ENCODE measurements at regions not wholly inside any gene's neighbourhood (a gene's known extent, or its start where the extent isn't known, plus 50 kb on each side); places are given as distances from the start of the nearest gene placed in this dataset.
A peak's percentile ranks its signal among the peaks of the same experiment; 100 is the strongest.

- no peak for DNase-seq
Observed at GRCh38 chr4:153109296-153109849, 94.9 kb upstream of the TRIM2 start.

GRCh38 chr4:153110739-153111138 is 93.5 kb upstream of the TRIM2 start:
- DNase-seq, result no peak

DNA sequence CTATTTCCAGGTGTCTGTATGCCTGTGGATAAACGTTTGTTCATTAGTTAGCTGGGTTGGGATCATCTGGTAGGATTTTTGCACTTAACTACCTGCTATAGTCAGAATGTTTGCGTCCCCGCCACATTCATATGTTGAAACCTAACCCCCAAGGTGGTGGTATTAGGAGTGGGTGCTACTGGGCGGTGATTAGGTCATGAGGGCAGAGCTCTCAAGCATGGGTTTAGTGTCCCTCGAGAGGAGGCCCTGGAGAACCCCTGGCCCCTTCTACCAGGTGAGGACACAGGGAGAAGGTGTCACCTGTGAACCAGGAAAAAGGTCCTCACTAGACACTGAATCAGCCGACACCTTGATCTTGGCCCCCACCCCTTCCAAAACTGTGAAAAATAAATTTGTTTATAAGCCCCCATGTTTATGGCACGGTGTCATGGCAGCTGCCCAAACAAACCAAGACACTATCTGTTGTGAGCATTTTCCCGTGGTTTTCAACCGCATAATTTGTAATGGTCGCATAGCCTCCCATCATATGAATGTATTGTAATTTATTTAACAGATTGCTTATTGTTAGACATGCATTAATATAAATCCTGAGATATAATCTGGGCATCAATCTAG is 92.7 kb upstream of the TRIM2 start:
- no peak for DNase-seq

DNA sequence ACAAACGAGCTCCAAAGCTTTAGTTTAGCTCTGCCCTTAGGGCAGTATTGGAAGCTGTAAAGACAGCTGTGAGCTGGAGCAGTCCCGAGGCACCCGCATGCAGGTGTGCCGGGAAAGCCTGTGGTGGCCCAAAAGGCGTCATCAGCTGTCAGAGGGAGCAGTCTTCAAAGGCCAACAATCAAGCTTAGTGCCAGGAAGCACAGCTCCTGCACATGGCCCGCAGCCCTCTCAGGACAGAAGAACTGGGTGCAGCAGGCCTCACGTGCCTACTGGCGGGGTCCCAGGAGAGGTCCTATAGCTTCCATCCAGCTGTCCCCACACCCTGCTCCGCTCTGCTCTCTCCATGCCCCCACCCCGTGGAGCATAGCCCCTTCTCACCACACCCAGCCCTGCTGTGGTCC is 92.2 kb upstream of the TRIM2 start:
- no peak for DNase-seq

- DNase-seq, result no peak
Observed at GRCh38 chr4:153113061-153113837, 91.0 kb upstream of the TRIM2 start.

DNA sequence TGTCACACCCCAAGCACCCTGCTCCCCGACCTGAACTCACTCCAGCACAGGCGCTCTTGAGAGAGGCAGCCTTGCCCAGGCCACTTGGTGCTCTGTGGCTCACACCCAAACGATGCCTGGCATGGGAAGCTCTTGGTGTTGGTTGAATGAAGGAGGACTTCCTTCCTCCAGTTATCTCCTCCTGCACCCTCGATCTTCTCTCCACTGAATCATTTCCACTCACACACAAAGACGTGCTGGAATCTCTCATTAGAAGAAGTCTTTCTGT is 90.5 kb upstream of the TRIM2 start:
- no peak for DNase-seq

- no peak for DNase-seq
Observed at GRCh38 chr4:153114771-153115321, 89.4 kb upstream of the TRIM2 start.

DNA sequence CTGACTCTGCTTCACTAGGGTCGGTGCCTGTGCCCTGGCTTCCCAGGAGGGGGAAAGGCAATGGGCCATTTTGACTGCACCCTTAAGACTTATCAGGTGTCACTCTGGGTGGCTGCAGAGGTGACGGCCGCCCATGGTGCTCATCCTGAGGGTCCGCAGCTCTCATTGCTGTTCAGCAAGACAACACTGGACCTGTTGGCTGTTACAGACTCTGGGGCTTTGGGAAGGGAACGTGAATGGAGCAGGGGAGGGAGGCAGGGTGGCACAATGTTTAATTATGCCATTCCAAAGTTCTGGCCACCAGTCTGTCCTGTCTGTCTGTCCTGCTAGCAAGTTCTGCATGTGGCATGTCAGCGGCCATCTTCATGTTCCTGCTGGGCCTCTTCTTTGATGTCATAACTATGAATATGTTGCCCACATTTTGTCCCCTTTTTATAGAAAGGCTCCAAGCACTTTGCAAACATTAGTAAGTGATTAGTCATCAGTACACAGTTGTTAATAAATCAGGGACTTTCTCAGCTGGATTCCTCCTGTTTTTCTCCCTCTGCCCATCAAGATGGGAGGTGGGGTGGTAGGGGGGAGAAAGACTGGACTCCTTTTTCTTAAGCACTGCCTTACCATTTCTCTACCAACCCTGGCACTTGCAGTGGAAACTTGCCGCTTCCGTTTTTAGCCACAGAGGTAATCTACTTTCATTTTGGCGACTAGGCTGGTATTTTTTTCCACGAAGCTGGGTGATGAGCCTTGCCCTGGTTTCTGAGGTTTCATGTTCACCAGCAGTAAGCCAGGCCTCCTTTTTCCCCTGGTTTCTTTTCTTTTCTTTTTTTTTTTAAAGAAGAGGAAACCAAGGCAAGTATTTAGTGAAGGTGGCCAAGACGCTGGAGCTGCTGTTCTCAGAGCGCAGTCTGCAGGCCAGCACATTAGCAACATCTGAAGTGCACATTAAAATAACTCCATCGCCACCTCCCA is 88.6 kb upstream of the TRIM2 start:
- no peak for DNase-seq

DNA sequence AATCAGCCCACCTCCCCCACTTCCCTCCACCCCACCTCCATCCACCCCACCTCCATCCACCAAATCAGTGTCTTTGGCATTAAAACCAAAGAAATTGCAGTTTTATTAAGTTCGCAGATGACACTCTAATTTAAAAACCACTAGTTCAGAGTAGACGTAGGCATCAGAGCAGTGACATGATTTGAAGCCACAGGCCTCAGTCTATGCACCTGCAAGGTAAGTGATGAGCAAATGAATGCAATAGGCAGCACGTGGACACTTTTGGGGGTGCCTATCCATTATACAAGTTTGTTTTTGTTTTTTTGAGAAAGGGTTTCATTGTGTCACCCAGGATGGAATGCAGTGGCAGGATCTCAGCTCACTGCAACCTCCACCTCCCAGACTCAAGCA is 88.0 kb upstream of the TRIM2 start:
- DNase-seq, result no peak

DNA sequence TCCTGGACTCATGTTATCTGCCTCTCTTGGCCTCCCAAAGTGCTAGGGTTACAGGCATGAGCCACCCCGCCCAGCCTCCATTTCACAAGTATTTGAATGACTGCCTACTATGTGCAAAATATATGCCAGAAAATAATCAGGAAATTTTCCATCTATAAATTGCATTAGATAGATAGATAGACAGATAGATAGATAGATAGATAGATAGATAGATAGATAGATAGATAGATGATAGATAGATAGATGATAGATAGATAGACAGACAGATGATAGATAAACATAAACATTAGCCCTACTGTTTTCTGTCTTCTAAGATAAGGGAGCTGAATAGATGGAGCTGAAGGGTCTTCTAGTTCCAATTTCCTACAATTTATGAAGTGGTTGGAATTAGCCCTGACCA is 87.4 kb upstream of the TRIM2 start:
- DNase-seq, result no peak

GRCh38 chr4:153117554-153117953 is 86.7 kb upstream of the TRIM2 start:
- no peak for DNase-seq

GRCh38 chr4:153119626-153120025 is 84.6 kb upstream of the TRIM2 start:
- DNase-seq, result no peak

DNA sequence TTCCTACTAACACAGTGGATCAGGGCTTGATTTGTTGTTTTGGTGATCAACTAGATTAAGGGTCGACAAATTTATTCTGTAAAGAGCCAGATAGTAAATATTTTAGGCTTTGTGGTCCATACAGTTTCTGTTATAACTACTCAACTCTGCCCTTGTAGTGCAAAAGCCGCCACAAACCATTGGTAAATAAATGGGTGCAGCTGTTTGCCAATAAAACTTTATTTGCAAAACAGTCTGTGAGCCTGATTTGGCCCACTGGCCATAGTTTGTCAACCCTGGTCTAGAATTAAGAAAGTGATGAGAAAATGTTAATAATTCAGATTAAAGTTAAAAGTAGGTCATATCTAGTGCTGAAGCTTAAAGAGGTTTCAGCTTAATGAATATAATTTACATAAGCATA is 84.0 kb upstream of the TRIM2 start:
- no peak for DNase-seq

GRCh38 chr4:153122855-153123254 is 81.4 kb upstream of the TRIM2 start:
- DNase-seq, result no peak

DNA sequence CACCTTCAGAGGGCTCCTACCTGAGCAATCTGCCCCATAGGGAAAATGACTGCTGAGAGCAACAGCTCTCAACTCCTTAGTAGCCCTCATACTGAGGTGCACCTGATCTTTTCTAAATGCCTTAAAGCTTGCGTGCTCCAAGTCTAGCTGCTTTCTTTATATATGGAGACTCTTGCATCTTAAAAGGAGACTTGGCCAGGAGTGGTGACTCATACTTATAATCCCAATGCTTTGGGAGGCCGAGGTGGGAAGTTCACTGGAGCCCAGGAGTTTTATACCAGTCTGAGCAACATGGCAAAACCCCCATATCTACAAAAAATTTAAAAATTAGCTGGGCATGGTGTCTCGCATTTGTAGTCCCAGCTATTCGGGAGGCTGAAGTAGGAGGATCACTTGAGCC is 78.1 kb upstream of the TRIM2 start:
- DNase-seq, result no peak

DNA sequence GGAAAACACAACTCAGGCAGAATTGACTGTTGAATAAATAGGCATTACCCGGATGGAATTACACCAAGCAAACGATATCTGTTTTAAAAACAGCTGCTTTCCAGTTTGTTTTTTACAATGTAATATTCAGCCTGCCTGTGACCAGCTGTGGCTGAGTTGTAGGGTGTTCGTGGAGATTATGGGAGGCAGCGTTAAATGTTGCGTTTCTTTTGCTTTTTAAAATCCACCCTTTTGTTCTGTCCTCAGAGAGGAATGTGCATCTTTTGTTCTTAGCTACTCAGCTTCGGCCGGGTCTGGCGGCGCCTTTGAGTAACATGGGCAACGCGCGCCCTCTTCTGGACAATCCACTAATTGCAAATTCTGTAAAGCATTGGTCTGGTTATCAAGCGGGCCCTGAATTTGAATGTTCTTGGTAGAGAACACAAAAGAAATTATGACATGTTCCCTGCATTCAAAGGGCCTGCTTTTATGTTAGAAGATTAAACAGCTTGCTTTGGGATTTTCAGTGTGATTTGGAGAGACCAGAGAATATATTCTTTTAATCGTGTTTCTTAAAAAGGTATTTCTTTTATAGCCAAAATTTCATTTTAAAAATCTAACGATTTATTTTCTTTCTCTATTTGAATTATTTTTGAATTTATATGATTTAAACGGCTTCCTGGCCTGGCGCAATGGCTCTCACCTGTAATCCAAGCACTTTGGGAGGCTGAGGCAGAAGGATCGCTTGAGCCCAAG is 76.3 kb upstream of the TRIM2 start:
- peak; percentile 70 for DNase-seq

DNA sequence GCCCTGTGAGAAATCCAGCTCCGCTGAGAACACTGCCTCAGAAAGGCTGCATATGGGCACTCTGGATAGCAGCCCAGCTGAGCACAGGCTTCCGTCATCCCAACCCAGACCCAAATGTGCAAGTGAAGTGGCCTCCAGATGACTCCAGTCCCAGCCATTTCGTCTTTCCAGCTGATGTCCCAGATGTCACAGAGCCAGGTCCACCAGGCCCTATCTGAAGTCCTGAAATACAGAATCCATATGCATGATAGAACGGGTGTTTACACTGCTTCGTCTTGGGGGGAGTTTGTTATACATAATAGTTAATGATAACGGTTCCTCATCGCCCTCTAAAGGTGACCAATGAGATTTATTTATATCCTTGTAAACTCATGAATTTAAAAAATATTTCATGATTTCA is 72.6 kb upstream of the TRIM2 start:
- DNase-seq, result no peak

DNA sequence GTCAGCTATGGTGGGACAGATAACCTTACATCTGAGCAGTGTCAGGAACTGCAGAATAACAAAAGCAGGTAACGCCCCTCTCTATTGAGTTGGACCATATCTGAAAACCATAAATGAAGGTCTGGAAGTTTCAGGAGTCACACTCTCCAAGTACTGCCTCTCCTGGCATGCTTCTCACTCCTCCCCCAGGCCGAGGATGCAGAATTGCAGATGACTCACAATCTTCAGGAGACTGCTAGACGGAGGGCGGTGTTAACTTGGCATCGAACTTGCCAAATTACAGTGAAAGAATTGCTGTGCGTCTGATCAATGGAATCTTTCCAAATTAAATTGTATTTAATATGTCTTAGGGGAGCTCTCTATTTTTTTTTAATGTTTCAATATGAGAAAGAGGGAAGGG is 67.1 kb upstream of the TRIM2 start:
- no peak for DNase-seq

DNA sequence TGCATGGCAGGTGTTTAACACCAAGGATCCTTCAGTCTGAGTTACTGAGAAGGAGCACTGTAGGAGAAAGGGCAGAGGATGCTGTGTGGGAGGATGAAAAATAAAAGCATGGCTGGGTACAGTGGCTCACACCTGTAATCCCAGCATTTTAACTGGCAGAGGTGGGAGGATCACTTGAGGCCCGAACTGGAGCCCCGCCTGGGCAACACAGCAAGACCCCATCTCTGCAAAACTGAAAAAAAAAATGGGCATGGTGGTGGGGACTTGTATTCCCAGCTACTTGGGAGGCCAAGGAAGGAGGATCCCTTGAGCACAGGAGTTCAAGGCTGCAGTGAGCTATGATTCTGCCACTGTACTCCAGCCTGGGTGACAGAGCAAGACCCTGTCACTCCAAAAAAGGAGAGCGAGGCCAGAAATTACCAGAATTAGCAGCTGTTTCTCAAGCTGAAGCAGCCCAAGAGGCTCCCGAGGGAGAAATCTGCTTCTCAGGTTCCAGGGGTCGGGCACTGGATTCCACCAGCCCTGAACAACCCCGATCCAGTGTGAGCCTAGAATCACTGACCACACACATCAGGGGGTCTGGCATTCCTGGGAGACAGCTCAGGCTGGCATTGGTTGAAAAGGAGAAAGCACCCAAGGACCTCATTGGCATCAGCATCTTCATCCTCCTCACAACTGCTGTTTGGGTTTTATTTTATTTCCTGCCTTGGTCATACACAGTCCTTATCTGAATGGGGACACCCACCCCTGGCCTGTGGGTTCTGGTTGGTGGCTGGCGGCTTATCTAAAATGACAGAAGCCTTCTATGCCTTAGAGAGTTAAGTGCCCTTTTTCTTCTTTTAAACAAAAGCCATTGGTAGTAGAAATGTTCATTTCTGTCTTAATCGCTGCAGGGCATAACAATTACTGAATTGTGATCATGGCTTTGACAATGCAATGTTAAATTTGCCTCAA is 66.3 kb upstream of the TRIM2 start:
- DNase-seq, result no peak

DNA sequence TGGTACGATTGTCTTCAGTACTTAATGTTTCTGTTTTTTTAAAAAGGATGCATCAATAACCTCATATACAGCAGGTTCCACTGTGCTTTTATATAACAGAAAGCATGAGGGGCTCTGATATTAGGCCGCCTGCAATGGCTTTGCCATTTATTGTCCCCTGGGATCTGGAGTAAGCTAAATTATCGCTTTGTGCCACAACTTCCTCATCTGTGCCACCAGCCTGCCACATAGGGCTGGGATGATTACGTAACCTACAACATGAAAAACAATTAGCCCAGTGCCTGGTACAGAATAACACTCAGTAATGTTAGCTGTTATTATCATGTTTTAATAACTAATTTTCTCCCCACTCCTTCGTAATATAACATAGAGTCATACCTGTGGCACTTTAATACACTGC is 65.5 kb upstream of the TRIM2 start:
- no peak for DNase-seq

DNA sequence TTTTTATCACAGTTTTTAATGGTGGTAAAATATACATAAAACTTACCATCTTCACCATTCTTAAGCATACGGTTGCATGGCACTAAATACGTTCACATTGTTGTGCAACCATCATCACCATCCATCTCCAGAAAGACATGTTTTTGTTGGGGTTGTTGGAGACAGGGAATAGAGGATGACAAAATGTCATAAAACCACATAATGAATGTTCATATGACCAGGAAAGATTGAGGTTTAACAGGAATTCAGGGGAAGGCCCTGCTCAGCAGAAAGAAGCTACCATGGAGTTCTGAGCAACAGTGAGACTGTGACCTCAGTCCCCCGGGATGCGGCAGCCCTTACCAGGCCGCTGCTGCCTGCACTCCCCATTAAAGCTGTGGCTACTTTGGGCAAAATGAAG is 63.9 kb upstream of the TRIM2 start:
- DNase-seq, result no peak

GRCh38 chr4:153141238-153141637 is 63.0 kb upstream of the TRIM2 start:
- DNase-seq, result no peak
